ENCODE measurements at regions not wholly inside any gene's neighbourhood (a gene's known extent, or its start where the extent isn't known, plus 50 kb on each side); places are given as distances from the start of the nearest gene placed in this dataset.
A peak's percentile ranks its signal among the peaks of the same experiment; 100 is the strongest.

DNA sequence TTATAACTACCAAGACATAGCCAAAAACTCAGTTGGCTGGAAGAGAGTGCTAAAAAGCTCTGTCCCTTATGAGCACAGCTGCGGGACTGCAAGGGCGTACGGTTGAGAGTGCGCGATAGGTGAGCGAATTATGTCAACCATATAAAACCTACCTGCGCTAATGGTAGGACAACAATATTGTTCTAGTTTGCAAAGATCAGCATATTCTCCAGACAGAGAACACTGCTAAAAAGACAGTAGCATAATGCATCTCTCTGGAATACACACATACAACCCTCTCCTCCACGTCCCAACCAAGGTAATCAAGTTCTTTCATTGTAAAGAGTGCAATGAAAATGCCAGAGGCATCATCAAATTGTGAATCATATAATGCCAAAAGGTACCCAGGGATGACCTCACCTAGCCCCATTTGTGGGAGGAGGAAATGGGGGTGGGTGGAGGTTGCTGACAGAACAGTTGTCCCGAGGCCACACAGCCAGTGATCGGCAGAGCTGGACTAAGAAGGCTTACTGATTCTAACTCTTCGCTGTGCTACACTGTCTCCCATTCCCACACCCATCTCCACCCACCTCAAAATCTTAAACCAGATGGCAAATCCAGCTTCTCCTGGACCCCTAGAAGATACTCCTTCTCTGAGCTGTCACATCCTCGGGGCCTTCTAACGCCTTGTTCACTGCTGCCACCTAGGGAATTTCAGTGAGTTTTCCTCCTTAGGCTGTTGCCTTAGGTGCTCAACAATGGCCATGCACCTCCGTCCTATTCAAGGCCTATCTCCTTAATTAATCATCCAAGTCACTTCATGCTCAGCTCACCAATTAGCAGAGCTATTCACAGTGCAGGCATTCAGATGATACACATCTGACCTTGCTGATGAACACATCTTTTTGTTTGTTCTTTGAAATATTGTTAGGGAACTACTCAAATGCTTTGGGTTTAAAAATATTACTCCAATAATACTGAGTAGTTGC, 60.7 kb downstream of the RPL22L1 start:
- TF ChIP-seq CTCF (IDR thresholded peaks at IDR 0.05; ENCODE audit: insufficient read depth, low read depth, low read length) (peak; percentile 76), EZH2 (IDR thresholded peaks at IDR 0.05; ENCODE audit: insufficient read depth, low read length) (no peak)
